ENCODE measurements at regions not wholly inside any gene's neighbourhood (a gene's known extent, or its start where the extent isn't known, plus 50 kb on each side); places are given as distances from the start of the nearest gene placed in this dataset.
"Not testable (repeated sequence)": the region's sequence is repeated elsewhere in the genome, so short reads cannot be mapped to it uniquely, and the experiment has no call there.

GRCh38 chr20:29790510-29790909 is 1467.0 kb upstream of the DEFB115 start:
- TF ChIP-seq POLR2A (IDR thresholded peaks at IDR 0.05) (no peak), CTCF (IDR thresholded peaks at IDR 0.05) (no peak)
- Histone ChIP-seq H3K27ac (no peak overlapping the region), H3K9me3 (peaks cover 0 to 10% (median 0%) of the 10 kb centered on the region in 3 donors), H3K27me3 (no peaks in the 10 kb centered on the region), H3K36me3 (no peaks in the 10 kb centered on the region), H3K4me3 (no peak overlapping the region), H3K4me1 (no peaks in the 10 kb centered on the region)
- no peak for DNase-seq
- intact Hi-C loops (cut with DNase I) = no loop called here

GRCh38 chr20:29831508-29831907 is 1426.0 kb upstream of the DEFB115 start:
- H3K4me1 ChIP-seq; H3K36me3 ChIP-seq; intact Hi-C loops (cut with DNase I); DNase-seq; H3K27ac ChIP-seq; H3K9me3 ChIP-seq; H3K4me3 ChIP-seq; H3K27me3 ChIP-seq: not testable (repeated sequence)
- 47 to 53% methylated on average over 4 of the region's 4 CpGs for WGBS, 2 donors

GRCh38 chr20:29868014-29868413 is 1389.5 kb upstream of the DEFB115 start:
- H3K4me3 ChIP-seq; DNase-seq; H3K36me3 ChIP-seq; H3K9me3 ChIP-seq; H3K27me3 ChIP-seq; H3K27ac ChIP-seq; intact Hi-C loops (cut with DNase I); H3K4me1 ChIP-seq: not testable (repeated sequence)
- WGBS, 2 donors = 53 to 62% methylated on average over 6 of the region's 6 CpGs

GRCh38 chr20:29868688-29869087 is 1388.8 kb upstream of the DEFB115 start:
- H3K4me3 ChIP-seq; H3K4me1 ChIP-seq; H3K27ac ChIP-seq; intact Hi-C loops (cut with DNase I); DNase-seq; H3K9me3 ChIP-seq; H3K36me3 ChIP-seq; H3K27me3 ChIP-seq: not testable (repeated sequence)
- 45 to 62% methylated on average over 4 of the region's 4 CpGs for WGBS, 2 donors

GRCh38 chr20:29871816-29872215 is 1385.6 kb upstream of the DEFB115 start:
- DNase-seq, H3K4me3 ChIP-seq, H3K36me3 ChIP-seq, H3K27me3 ChIP-seq, H3K27ac ChIP-seq, H3K4me1 ChIP-seq: not testable (repeated sequence)
- peaks cover 0 to 29% (median 21%) of the 10 kb centered on the region in 3 donors for H3K9me3 ChIP-seq
- intact Hi-C loops (cut with DNase I) = loop anchor here (10.0 kb wide), 1 partner anchor 757 kb away; no protein-coding TSS in a partner anchor
- WGBS, 2 donors = 48 to 55% methylated on average over 2 of the region's 2 CpGs

- H3K4me3 ChIP-seq = no peak overlapping the region
- no peak for DNase-seq
- no peaks in the 10 kb centered on the region for H3K4me1 ChIP-seq
- peaks cover 0 to 8% (median 0%) of the 10 kb centered on the region in 4 donors for H3K27me3 ChIP-seq
- H3K9me3 ChIP-seq = peaks cover 0 to 43% (median 31%) of the 10 kb centered on the region in 3 donors
- WGBS, 2 donors = 68% methylated on average over 9 of the region's 28 CpGs; no CpG with 5 or more reads in 1 of the 2 donors
- intact Hi-C loops (cut with DNase I) = loop anchor here (10.0 kb wide), 1 partner anchor 759 kb away; no protein-coding TSS in a partner anchor
- H3K27ac ChIP-seq = no peak overlapping the region
- no peak for TF ChIP-seq POLR2A (IDR thresholded peaks at IDR 0.05)
- no peak for TF ChIP-seq CTCF (IDR thresholded peaks at IDR 0.05)
- no peaks in the 10 kb centered on the region for H3K36me3 ChIP-seq
These were observed 1383.5 kb upstream of the DEFB115 start for GRCh38 chr20:29873946-29874345.

- DNase-seq = no peak
- Histone ChIP-seq H3K27ac (no peak overlapping the region), H3K9me3 (peaks cover 0 to 50% (median 31%) of the 10 kb centered on the region in 3 donors), H3K27me3 (peaks cover 0 to 8% (median 0%) of the 10 kb centered on the region in 4 donors), H3K36me3 (no peaks in the 10 kb centered on the region), H3K4me1 (no peaks in the 10 kb centered on the region), H3K4me3 (no peak overlapping the region)
- 75 to 78% methylated on average over 21 to 25 of the region's 25 CpGs for WGBS, 2 donors
- no peak for TF ChIP-seq POLR2A (IDR thresholded peaks at IDR 0.05)
- TF ChIP-seq CTCF (IDR thresholded peaks at IDR 0.05) = no peak
- intact Hi-C loops (cut with DNase I) = loop anchor here (10.0 kb wide), 1 partner anchor 760 kb away; no protein-coding TSS in a partner anchor
These were observed 1382.8 kb upstream of the DEFB115 start for GRCh38 chr20:29874476-29875202.

- not testable (repeated sequence) for H3K27me3 ChIP-seq, H3K36me3 ChIP-seq, H3K27ac ChIP-seq, DNase-seq, H3K4me1 ChIP-seq, H3K4me3 ChIP-seq
- intact Hi-C loops (cut with DNase I) = loop anchor here (10.0 kb wide), 1 partner anchor 761 kb away; no protein-coding TSS in a partner anchor
- H3K9me3 ChIP-seq = peaks cover 0 to 51% (median 31%) of the 10 kb centered on the region in 3 donors
- 72% methylated on average over 15 to 19 of the region's 27 CpGs for WGBS, 2 donors
These were observed 1382.0 kb upstream of the DEFB115 start for GRCh38 chr20:29875321-29876083.

GRCh38 chr20:29876084-29876910 is 1381.2 kb upstream of the DEFB115 start:
- not testable (repeated sequence) for DNase-seq

More at GRCh38 chr20:29876084-29876910, 1381.2 kb upstream of the DEFB115 start:
- peaks cover 0 to 54% (median 31%) of the 10 kb centered on the region in 3 donors for H3K9me3 ChIP-seq
- not testable (repeated sequence) for H3K27me3 ChIP-seq, H3K4me1 ChIP-seq, H3K27ac ChIP-seq, H3K36me3 ChIP-seq, H3K4me3 ChIP-seq
- intact Hi-C loops (cut with DNase I) = loop anchor here (10.0 kb wide), 1 partner anchor 761 kb away; no protein-coding TSS in a partner anchor
- 83 to 85% methylated on average over 24 to 29 of the region's 41 CpGs for WGBS, 2 donors
